ENCODE measurements at regions not wholly inside any gene's neighbourhood (a gene's known extent, or its start where the extent isn't known, plus 50 kb on each side); places are given as distances from the start of the nearest gene placed in this dataset.

DNA sequence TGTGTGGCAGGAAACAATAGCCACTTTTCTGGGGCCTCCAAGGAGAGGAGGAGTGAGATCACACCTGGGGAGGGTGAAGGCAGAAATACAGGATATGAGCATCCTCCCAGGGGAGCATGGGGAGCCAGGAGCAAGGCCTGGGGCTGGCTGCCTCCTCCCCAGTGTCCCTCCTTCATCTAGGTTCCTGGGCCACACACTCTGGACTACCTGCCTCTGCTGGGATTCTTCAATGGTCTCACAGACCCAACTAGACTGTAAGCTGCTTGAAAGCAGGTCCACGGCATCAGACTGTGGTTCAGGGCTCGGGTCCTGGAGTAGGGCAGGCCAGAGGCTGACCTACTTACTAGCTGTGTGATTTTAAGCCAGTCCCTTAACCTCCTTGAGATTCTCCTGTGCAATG, 94.0 kb downstream of the MCFD2 start:
- Histone ChIP-seq H3K9me3 (ENCODE audit: control insufficient read depth, low read length) (no peaks in the 10 kb centered on the region), H3K27me3 (ENCODE audit: control insufficient read depth, insufficient read depth) (no peaks in the 10 kb centered on the region), H3K4me3 (ENCODE audit: low read length) (no peak overlapping the region), H3K27ac (ENCODE audit: low read length) (peak overlapping the region; percentile 61), H3K4me1 (ENCODE audit: control insufficient read depth, insufficient read depth, low read length) (peaks cover 31% of the 10 kb centered on the region)
- DNase-seq: no peak
- intact Hi-C loops (cut with DNase I): no loop called here
- 82% methylated on average over 2 of the region's 2 CpGs for WGBS
- no peak for ATAC-seq

DNA sequence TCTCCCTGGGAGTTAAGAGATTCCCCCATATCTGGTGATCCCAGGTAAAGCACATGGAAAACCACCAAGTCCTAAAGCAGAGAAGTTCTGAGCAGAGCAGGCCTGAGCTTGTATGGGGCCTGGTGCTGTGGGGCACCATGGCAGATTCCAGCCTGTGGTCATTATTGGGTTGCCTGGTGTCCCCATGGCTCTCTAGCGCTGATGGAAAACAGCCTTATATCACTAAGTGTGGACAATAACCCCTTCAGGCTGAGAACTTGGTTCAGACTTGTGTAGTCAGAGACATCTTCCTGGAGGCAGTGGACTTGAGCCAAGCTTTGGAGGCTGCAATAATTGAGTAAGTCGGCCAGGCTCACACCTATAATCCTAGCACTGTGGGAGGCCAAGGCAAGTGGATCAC, 96.8 kb downstream of the MCFD2 start:
- H3K27ac ChIP-seq (ENCODE audit: low read length): peak overlapping the region; percentile 100
- intact Hi-C loops (cut with DNase I): loop anchor here in 1 of 4 donors (10.0 kb wide), 1 partner anchor 56 kb away; no protein-coding TSS in a partner anchor
- H3K27me3 ChIP-seq (ENCODE audit: control insufficient read depth, insufficient read depth): no peaks in the 10 kb centered on the region
- no peak for ATAC-seq
- no peaks in the 10 kb centered on the region for H3K9me3 ChIP-seq (ENCODE audit: control insufficient read depth, low read length)
- peaks cover 42% of the 10 kb centered on the region for H3K4me1 ChIP-seq (ENCODE audit: control insufficient read depth, insufficient read depth, low read length)
- 91% methylated on average over 2 of the region's 2 CpGs for WGBS
- DNase-seq: no peak
- H3K4me3 ChIP-seq (ENCODE audit: low read length): no peak overlapping the region

DNA sequence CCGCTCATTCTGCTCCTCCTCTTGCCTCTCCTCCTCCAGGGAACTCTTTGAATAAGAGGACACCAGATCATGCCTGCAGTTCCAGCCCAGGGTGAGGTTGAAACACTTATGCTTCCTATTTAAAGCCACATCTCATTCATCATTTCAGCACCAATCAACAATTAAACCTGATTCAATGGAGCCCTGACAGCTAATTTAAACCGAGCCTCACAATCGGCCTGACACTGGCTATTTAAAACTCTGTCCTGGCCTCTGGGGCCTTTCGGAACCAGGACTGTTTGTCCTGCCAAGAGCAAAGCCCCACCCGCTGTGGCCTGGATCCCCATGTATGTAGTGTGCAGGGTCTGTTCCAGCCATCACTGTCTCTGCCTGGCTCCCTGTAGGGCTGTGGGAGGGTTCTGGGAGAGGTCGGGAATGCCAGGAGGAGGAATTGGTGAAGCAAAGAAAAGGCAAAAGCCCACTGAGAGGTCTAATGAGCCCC, 97.4 kb downstream of the MCFD2 start:
- intact Hi-C loops (cut with DNase I): loop anchor here in 1 of 4 donors (10.0 kb wide), 1 partner anchor 57 kb away; no protein-coding TSS in a partner anchor
- DNase-seq (peak; percentile 92 to 97 (median 95)), ATAC-seq (peak; percentile 89 to 94)
- H3K9me3 ChIP-seq (ENCODE audit: control insufficient read depth, low read length): no peaks in the 10 kb centered on the region
- H3K4me1 ChIP-seq (ENCODE audit: control insufficient read depth, insufficient read depth, low read length): peaks cover 46% of the 10 kb centered on the region
- no peaks in the 10 kb centered on the region for H3K27me3 ChIP-seq (ENCODE audit: control insufficient read depth, insufficient read depth)
- peak overlapping the region; percentile 100 for H3K27ac ChIP-seq (ENCODE audit: low read length)
- no peak overlapping the region for H3K4me3 ChIP-seq (ENCODE audit: low read length)
- WGBS: 16% methylated on average over 6 of the region's 6 CpGs

DNA sequence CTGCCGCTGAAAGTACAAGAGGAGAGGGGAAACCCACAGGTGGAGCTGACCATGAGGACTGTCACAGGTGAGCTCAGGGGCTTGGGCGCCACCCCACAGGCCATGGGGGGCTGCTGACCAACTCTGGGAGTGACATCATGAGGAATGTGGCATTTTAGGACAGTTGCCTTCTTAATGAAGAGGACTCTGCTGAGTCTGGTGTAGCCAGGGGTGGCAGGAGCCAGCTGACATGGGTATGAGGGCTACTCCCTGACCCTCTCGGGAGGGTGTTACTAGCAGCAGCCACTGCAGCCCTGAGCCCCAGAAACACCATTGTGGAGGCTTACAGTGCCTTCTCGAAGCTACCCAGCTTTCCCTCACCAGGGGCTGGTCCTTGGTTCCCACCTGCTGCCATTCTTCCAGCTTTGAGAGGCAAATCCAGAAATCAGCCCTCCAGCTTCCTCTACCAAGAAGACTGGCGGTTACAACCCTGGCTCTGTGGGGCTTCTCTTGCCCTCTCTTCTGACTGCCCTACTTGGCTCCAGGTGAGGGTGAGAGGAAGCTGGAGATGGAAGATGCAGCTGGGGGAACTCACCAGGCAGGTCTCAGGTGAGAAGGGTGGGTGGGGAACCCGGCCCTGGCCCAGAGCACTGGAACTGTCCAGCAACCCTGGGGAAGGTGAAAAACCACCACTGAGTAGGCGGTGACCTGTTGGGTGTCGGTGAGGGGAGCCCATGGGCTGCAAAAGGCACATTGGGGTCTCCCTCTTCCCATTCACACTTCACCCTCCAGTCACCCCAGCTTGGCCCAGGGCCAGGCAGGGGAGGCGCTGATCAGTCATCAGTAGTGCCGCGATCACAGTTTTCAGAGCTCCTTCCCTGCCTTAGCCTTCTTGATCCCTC, 98.5 kb downstream of the MCFD2 start:
- Histone ChIP-seq H3K4me1 (ENCODE audit: control insufficient read depth, insufficient read depth, low read length) (peaks cover 54% of the 10 kb centered on the region), H3K27ac (ENCODE audit: low read length) (peak overlapping the region; percentile 92), H3K27me3 (ENCODE audit: control insufficient read depth, insufficient read depth) (no peaks in the 10 kb centered on the region), H3K4me3 (ENCODE audit: low read length) (no peak overlapping the region), H3K9me3 (ENCODE audit: control insufficient read depth, low read length) (no peaks in the 10 kb centered on the region)
- whole genome bisulfite sequencing: 94% methylated on average over 11 of the region's 11 CpGs
- intact Hi-C loops (cut with DNase I): loop anchor here in 1 of 4 donors (10.0 kb wide), 1 partner anchor 58 kb away; no protein-coding TSS in a partner anchor
- ATAC-seq (no peak), DNase-seq (peak in 1 of 3 donors; percentile 58)

DNA sequence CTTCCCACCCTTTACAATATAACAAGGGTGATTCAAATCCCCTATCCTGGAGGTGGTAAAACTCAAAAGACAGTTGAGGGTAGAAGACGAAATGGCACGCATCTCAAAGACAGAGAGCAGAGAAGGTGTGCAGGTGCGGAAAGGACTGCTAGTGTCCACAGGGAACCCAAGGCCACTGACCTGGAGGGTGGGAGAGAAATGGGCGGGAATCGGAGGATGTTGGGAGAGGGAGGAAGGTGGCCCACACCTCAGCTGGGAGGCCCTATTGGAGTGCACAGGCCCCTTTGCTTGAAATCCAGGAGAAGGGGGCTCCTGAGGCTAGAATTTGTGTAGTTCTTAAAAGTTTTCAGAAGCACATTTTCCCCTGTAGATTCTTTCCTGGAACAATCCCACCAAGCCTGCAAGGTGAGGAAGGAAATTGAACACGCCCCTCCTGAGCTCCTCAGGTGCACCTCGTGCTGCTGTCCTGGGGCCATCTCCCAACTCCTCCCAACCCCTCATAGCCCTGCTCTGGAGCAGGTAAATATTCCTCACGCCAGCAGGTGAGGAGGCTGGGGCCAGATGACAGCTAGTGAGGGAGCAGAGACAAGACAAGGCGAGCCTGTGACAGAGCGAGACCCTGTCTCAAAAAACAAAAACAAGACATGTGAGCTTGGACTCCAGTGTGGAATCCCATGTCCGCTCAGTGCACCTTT, 99.3 kb downstream of the MCFD2 start:
- H3K4me1 ChIP-seq (ENCODE audit: control insufficient read depth, insufficient read depth, low read length): peaks cover 54% of the 10 kb centered on the region
- H3K27ac ChIP-seq (ENCODE audit: low read length): peak overlapping the region; percentile 92
- H3K4me3 ChIP-seq (ENCODE audit: low read length): no peak overlapping the region
- no peak for ATAC-seq
- no peak for DNase-seq
- intact Hi-C loops (cut with DNase I): loop anchor here in 1 of 4 donors (10.0 kb wide), 1 partner anchor 59 kb away; no protein-coding TSS in a partner anchor
- H3K27me3 ChIP-seq (ENCODE audit: control insufficient read depth, insufficient read depth): no peaks in the 10 kb centered on the region
- whole genome bisulfite sequencing: 97% methylated on average over 11 of the region's 11 CpGs
- no peaks in the 10 kb centered on the region for H3K9me3 ChIP-seq (ENCODE audit: control insufficient read depth, low read length)

DNA sequence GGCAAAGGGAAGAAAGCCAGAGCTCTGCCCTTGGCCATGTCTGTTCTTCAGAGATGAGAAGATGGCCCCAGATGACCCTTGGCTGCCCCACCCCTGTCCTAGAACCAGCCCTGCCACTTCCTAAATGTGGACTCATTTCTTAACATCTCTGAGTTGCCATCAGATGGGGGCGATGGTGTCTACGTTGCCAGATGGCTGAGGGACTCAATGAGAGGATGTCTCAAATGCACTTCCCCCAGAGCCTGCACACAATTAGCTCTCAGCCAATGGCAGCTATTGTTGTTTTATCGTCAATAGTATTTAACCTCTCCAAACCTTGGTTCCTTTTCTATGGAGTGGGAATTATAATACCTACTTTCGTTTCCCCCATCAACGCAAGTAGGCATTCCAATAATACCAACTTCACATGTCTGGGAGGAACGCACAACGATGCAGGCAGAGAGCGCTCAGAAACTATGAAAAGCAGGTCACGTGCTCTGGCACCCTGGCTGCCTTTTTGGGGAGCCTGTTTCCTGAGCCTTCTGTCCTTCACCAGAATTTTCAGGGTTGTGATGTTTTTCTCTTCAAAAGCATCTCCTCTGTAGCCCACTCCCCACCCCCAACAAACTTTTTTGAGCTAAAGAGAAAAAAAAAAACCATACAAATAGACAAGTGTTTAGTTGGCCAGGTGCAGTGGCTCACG, 100.3 kb downstream of the MCFD2 start:
- intact Hi-C loops (cut with DNase I): loop anchor here in 1 of 4 donors (10.0 kb wide), 1 partner anchor 60 kb away; no protein-coding TSS in a partner anchor
- WGBS: 80% methylated on average over 10 of the region's 10 CpGs
- Histone ChIP-seq H3K4me3 (ENCODE audit: low read length) (no peak overlapping the region), H3K4me1 (ENCODE audit: control insufficient read depth, insufficient read depth, low read length) (peaks cover 53% of the 10 kb centered on the region), H3K27me3 (ENCODE audit: control insufficient read depth, insufficient read depth) (no peaks in the 10 kb centered on the region), H3K27ac (ENCODE audit: low read length) (peak overlapping the region; percentile 100), H3K9me3 (ENCODE audit: control insufficient read depth, low read length) (no peaks in the 10 kb centered on the region)
- ATAC-seq (no peak), DNase-seq (peak in 1 of 3 donors; percentile 55)

DNA sequence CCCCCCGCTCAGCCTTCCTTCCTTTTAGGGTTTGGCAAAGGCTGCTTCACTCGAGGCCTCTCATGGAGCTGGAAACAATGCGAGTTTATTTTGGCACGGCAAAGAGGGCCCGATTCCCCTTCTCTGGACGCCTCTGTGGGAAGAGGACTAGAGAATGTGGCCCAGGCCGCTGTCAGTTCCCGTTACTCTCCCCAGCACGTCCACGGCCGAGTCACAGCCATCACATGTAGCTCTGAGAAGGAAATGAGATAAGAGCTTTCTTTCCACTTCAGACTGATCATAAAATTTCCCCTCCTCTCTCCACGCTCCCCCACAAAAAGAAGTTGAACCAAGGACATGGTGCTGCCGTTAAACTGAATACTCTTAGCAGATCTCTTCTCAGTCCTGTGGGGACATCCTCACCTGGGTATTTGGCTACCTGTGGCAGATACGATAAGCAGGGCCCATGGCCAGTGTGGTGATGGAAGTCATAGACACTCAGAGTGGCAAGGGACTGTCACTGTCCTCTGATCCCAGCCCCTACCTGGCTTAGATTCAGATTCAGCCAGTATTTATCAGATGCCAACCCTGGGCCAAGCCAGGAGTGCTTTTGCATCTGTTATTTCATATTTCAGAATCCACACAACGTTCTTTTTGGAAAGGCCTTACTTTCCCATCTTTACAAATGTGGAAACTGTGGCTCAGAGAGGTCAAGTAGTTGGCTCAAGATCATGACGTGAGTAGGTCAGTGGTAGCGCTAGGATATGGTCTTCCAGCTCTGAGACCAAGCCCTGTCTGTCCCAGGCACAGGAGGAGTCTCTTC, 101.2 kb downstream of the MCFD2 start:
- intact Hi-C loops (cut with DNase I): loop anchor here in 2 of 4 donors (5.0 to 10.0 kb wide), 3 partner anchors 33 to 63 kb away; no protein-coding TSS in a partner anchor
- H3K4me1 ChIP-seq (ENCODE audit: control insufficient read depth, insufficient read depth, low read length): peaks cover 53% of the 10 kb centered on the region

DNA sequence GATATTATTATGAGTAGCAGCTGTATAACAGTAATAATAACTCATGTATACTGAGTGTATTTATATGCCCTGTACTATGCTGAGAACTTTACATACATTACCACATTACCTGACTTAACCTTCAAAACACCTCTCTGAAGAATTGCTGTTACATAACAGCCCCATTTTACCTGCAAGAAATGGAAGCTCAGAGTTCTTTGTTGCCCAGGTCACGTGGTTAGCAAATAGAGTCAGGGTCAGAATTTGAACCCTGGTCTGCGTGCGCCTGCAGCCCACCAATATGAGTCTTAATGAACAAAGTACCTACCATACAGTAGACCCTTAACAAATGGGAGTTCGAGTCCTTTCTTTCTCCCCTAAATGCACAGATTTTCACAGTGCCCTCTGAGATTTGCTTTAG, 101.9 kb downstream of the MCFD2 start:
- no peak for ATAC-seq
- no peak for DNase-seq
- WGBS: 69% methylated on average over 4 of the region's 4 CpGs
- intact Hi-C loops (cut with DNase I): loop anchor here in 2 of 4 donors (5.0 to 10.0 kb wide), 3 partner anchors 34 to 64 kb away; no protein-coding TSS in a partner anchor
- H3K9me3 ChIP-seq (ENCODE audit: control insufficient read depth, low read length): no peaks in the 10 kb centered on the region
- H3K27ac ChIP-seq (ENCODE audit: low read length): peak overlapping the region; percentile 100
- H3K4me1 ChIP-seq (ENCODE audit: control insufficient read depth, insufficient read depth, low read length): peaks cover 50% of the 10 kb centered on the region
- H3K4me3 ChIP-seq (ENCODE audit: low read length): no peak overlapping the region
- H3K27me3 ChIP-seq (ENCODE audit: control insufficient read depth, insufficient read depth): no peaks in the 10 kb centered on the region

More for the DNA sequence above, 101.2 kb downstream of the MCFD2 start:
- no peaks in the 10 kb centered on the region for H3K9me3 ChIP-seq (ENCODE audit: control insufficient read depth, low read length)
- peak overlapping the region; percentile 100 for H3K27ac ChIP-seq (ENCODE audit: low read length)
- no peaks in the 10 kb centered on the region for H3K27me3 ChIP-seq (ENCODE audit: control insufficient read depth, insufficient read depth)
- 12% methylated on average over 17 of the region's 17 CpGs for WGBS
- DNase-seq: peak; percentile 93 to 96 (median 95)
- ATAC-seq: peak; percentile 88 to 91
- no peak overlapping the region for H3K4me3 ChIP-seq (ENCODE audit: low read length)

DNA sequence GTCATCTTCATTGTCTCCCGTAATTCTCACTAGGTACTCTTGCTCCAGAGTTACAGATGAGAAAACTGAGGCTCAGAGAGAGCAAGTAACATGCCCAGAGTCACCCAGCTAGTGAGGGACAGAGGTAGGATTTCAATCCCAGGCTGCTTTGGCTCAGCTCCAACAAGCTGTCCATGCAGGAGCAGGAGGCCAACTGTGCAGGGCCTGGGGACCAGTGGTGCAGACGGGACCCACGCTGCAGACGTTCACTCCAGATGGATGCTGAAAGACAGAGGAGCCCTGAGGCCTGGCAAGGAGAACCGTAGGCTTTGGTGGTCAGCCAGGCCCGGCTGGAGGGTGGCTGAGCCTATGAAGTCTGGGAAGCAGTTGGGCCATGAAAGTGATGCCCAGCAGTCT, 102.6 kb downstream of the MCFD2 start:
- Histone ChIP-seq H3K4me3 (ENCODE audit: low read length) (no peak overlapping the region), H3K9me3 (ENCODE audit: control insufficient read depth, low read length) (no peaks in the 10 kb centered on the region), H3K27ac (ENCODE audit: low read length) (peak overlapping the region; percentile 61), H3K27me3 (ENCODE audit: control insufficient read depth, insufficient read depth) (no peaks in the 10 kb centered on the region), H3K4me1 (ENCODE audit: control insufficient read depth, insufficient read depth, low read length) (peaks cover 46% of the 10 kb centered on the region)
- 43% methylated on average over 6 of the region's 6 CpGs for WGBS
- intact Hi-C loops (cut with DNase I): loop anchor here in 2 of 4 donors (5.0 to 10.0 kb wide), 3 partner anchors 34 to 64 kb away; no protein-coding TSS in a partner anchor
- peak; percentile 56 to 80 for ATAC-seq
- DNase-seq: peak; percentile 85 to 94 (median 93)

Measured in right cardiac atrium (tissue), 5 donors.